H1 (cell line): ENCODE measurements at regions not wholly inside any gene's neighbourhood (a gene's known extent, or its start where the extent isn't known, plus 50 kb on each side); places are given as distances from the start of the nearest gene placed in this dataset.

Experiments
- CTCF ChIA-PET: fragments of 300-600 bp; sonication (Branson Sonifier 250); formaldehyde crosslinking; loops from one replicate; lab custom pipeline; 2021; ENCODE audit not compliant: partially characterized antibody; lab: Charles Lee
- POLR2A ChIA-PET: fragments of 300-600 bp; sonication (Branson Sonifier 250); formaldehyde crosslinking; loops from one replicate; lab custom pipeline; 2021; ENCODE audit warnings: inconsistent platforms; ENCODE audit not compliant: partially characterized antibody; lab: Charles Lee
- DNase-seq, 2 experiments: peaks; one replicate each; pipeline versions ENCODE4 v3.0.0 to v3.0.0-alpha.2; 2010 to 2022; ENCODE audit warnings: low spot score in 2 of 2, low read depth in 1 of 2, mixed read lengths in 1 of 2
- FAIRE-seq: peaks from 2 replicates; lab custom pipeline; 2011; peaks lifted over from hg19 to GRCh38; lab: Jason Lieb, UNC
- H2AFZ ChIP-seq: 2 replicates; pipeline ENCODE4 v1.8.1; 2012; ENCODE audit warnings: low read length, inconsistent platforms
- H2AK5ac ChIP-seq: 2 replicates; pipeline ENCODE4 v1.6.1; 2013; ENCODE audit warnings: low read depth, low read length
- H2BK120ac ChIP-seq: replicated peaks from 2 replicates; pipeline ENCODE3; 2013; ENCODE audit warnings: low read depth, low read length, inconsistent platforms
- H2BK12ac ChIP-seq: 2 replicates; pipeline ENCODE4 v1.6.1; 2013; ENCODE audit warnings: low read depth, low read length
- H2BK15ac ChIP-seq: 2 replicates; pipeline ENCODE4 v1.6.1; 2013; ENCODE audit warnings: low read length
- H2BK20ac ChIP-seq: 2 replicates; pipeline ENCODE4 v1.6.1; 2013; ENCODE audit warnings: low read length
- H2BK5ac ChIP-seq: 2 replicates; pipeline ENCODE4 v1.6.1; 2013; ENCODE audit warnings: low read depth, low read length
- H3K14ac ChIP-seq: 2 replicates; pipeline ENCODE4 v1.6.1; 2013; ENCODE audit warnings: inconsistent platforms; ENCODE audit not compliant: insufficient read length
- H3K18ac ChIP-seq: 2 replicates; pipeline ENCODE4 v1.6.1; 2013; ENCODE audit warnings: low read length; ENCODE audit errors: extremely low read depth
- H3K23ac ChIP-seq: 2 replicates; pipeline ENCODE4 v1.6.1; 2013; ENCODE audit warnings: inconsistent platforms; ENCODE audit not compliant: insufficient read length
- H3K23me2 ChIP-seq: 2 replicates; pipeline ENCODE4 v1.6.1; 2013; ENCODE audit warnings: low read depth, low read length
- H3K27ac ChIP-seq: 2 replicates; pipeline ENCODE4 v1.6.1; 2011; ENCODE audit warnings: low read depth, low read length, inconsistent platforms
- H3K27me3 ChIP-seq, 4 experiments: replicated peaks in 1 of 4; 1 replicate in 1 of 4; 2 replicates in 3 of 4; pipeline versions ENCODE4 v1.6.1 to v1.8.1; 2011 to 2013; ENCODE audit warnings: low read length in 3 of 4, mild to moderate bottlenecking in 3 of 4, inconsistent platforms in 2 of 4, mixed read lengths in 2 of 4, moderate library complexity in 1 of 4; ENCODE audit not compliant: control insufficient read depth in 3 of 4, insufficient read depth in 3 of 4; ENCODE audit errors: extremely low read depth in 1 of 4
- H3K36me3 ChIP-seq, 4 experiments: 2 replicates each; pipeline versions ENCODE4 v1.6.1 to v1.8.1; 2011 to 2013; ENCODE audit warnings: mild to moderate bottlenecking in 4 of 4, low read length in 3 of 4, moderate library complexity in 2 of 4, control low read depth in 1 of 4, inconsistent platforms in 1 of 4; ENCODE audit not compliant: insufficient read depth in 4 of 4, control insufficient read depth in 2 of 4
- H3K4ac ChIP-seq: replicated peaks from 2 replicates; pipeline ENCODE3; 2013; ENCODE audit warnings: low read length, low read depth, mixed read lengths, inconsistent platforms; ENCODE audit not compliant: insufficient read length
- H3K4me1 ChIP-seq, 4 experiments: replicated peaks in 1 of 4; 1 replicate in 1 of 4; 2 replicates in 3 of 4; pipeline versions ENCODE4 v1.6.1 to v1.8.1; 2011 to 2013; ENCODE audit warnings: low read length in 3 of 4, inconsistent platforms in 2 of 4, mixed read lengths in 1 of 4; ENCODE audit not compliant: insufficient read depth in 4 of 4, control insufficient read depth in 3 of 4
- H3K4me2 ChIP-seq, 2 experiments: 2 replicates each; pipeline versions ENCODE4 v1.6.1 to v1.8.1; 2011 to 2013; ENCODE audit warnings: low read depth in 2 of 2, low read length in 2 of 2, control low read depth in 1 of 2, inconsistent platforms in 1 of 2, mild to moderate bottlenecking in 1 of 2; ENCODE audit not compliant: insufficient read depth in 1 of 2
- H3K4me3 ChIP-seq, 4 experiments: fragments of 200-600, 300-600 bp in 1 of 4; sonication (generic), shearing (Covaris generic), sonication (Bioruptor Twin) in 1 of 4; 2 replicates each; pipeline versions ENCODE4 v1.5.1 to v1.8.1; 2011 to 2016; ENCODE audit warnings: low read length in 4 of 4, low read depth in 3 of 4, control low read depth in 2 of 4, inconsistent platforms in 2 of 4, mild to moderate bottlenecking in 2 of 4, mixed read lengths in 1 of 4, moderate library complexity in 1 of 4; ENCODE audit not compliant: insufficient read depth in 2 of 4; ENCODE audit errors: extremely low read depth in 1 of 4
- H3K56ac ChIP-seq: replicated peaks from 2 replicates; pipeline ENCODE3; 2013; ENCODE audit warnings: low read depth, mild to moderate bottlenecking, mixed read lengths, low read length, inconsistent platforms; ENCODE audit not compliant: insufficient read length
- H3K79me1 ChIP-seq: 2 replicates; pipeline ENCODE4 v1.6.1; 2013; ENCODE audit warnings: low read depth, low read length, control low read depth
- H3K79me2 ChIP-seq, 2 experiments: 2 replicates each; pipeline versions ENCODE4 v1.6.1 to v1.8.1; 2012 to 2013; ENCODE audit warnings: low read length in 2 of 2, mild to moderate bottlenecking in 2 of 2, inconsistent platforms in 1 of 2; ENCODE audit not compliant: insufficient read depth in 2 of 2, control insufficient read depth in 1 of 2
- H3K9ac ChIP-seq, 4 experiments: replicated peaks in 1 of 4; 1 replicate in 1 of 4; 2 replicates in 3 of 4; pipeline versions ENCODE4 v1.6.1 to v1.8.1; 2011 to 2013; ENCODE audit warnings: low read depth in 3 of 4, low read length in 3 of 4, control low read depth in 2 of 4, mild to moderate bottlenecking in 2 of 4, moderate library complexity in 2 of 4, inconsistent platforms in 1 of 4; ENCODE audit errors: extremely low read depth in 1 of 4
- H3K9me3 ChIP-seq, 2 experiments: 2 replicates each; pipeline versions ENCODE4 v1.6.1 to v1.8.1; 2012 to 2013; ENCODE audit warnings: mild to moderate bottlenecking in 2 of 2, moderate library complexity in 2 of 2, control low read depth in 1 of 2, inconsistent platforms in 1 of 2, low read depth in 1 of 2, low read length in 1 of 2, mixed read lengths in 1 of 2; ENCODE audit not compliant: insufficient read depth in 2 of 2
- H4K20me1 ChIP-seq, 2 experiments: replicated peaks in 1 of 2; 2 replicates each; pipeline versions ENCODE3 to v1.8.1; 2011 to 2013; ENCODE audit warnings: inconsistent platforms in 2 of 2, low read length in 2 of 2, mild to moderate bottlenecking in 1 of 2; ENCODE audit not compliant: insufficient read depth in 2 of 2, control insufficient read depth in 1 of 2
- H4K5ac ChIP-seq: 2 replicates; pipeline ENCODE4 v1.6.1; 2013; ENCODE audit warnings: low read length, low read depth, mixed read lengths, inconsistent platforms; ENCODE audit not compliant: insufficient read length
- H4K8ac ChIP-seq: 2 replicates; pipeline ENCODE4 v1.8.0; 2013; ENCODE audit warnings: mild to moderate bottlenecking, moderate library complexity, low read length, inconsistent platforms; ENCODE audit not compliant: insufficient read depth; ENCODE audit errors: extremely low read depth
- H4K91ac ChIP-seq: replicated peaks from 2 replicates; pipeline ENCODE3; 2013; ENCODE audit warnings: low read length, mixed read lengths, inconsistent platforms; ENCODE audit not compliant: insufficient read length
- CHD2 ChIP-seq: IDR thresholded peaks from 2 replicates; pipeline ENCODE4 v1.6.1; 2012; ENCODE audit warnings: low read length, improper control_type of control experiment
- SRF ChIP-seq: IDR thresholded peaks from 2 replicates; pipeline ENCODE4 v1.6.1; 2011; ENCODE audit warnings: mild to moderate bottlenecking, low read depth, low read length, moderate library complexity
- TEAD4 ChIP-seq: IDR thresholded peaks from 2 replicates; pipeline ENCODE4 v1.6.1; 2012; ENCODE audit warnings: low read depth, low read length, inconsistent platforms, mixed read lengths
- WGBS, 2 experiments: shearing (Covaris generic) in 1 of 2; methylation state at CpG; one replicate each; pipeline versions ENCODE4 v1.1.6 to v1.1.7; 2013 to 2015; ENCODE audit warnings: low lambda C conversion rate in 2 of 2, mixed read lengths in 2 of 2, inconsistent platforms in 1 of 2, low coverage in 1 of 2, missing lambda C conversion rate in 1 of 2; ENCODE audit not compliant: insufficient replicate concordance in 2 of 2, insufficient coverage in 1 of 2, insufficient read length in 1 of 2; ENCODE audit errors: extremely low coverage in 1 of 2, missing lambda C conversion rate in 1 of 2; 5-methylcytosine and 5-hydroxymethylcytosine counted together

GRCh38 chr13:111404746-111405145, 84.3 kb downstream of the TEX29 start:
- Histone ChIP-seq H3K4ac (no peak overlapping the region), H4K5ac (no peak overlapping the region), H3K79me1 (no peaks in the 10 kb centered on the region), H4K20me1 (no peaks in the 10 kb centered on the region), H3K4me2 (no peak overlapping the region), H4K8ac (no peak overlapping the region), H2BK20ac (no peak overlapping the region), H3K9ac (no peak overlapping the region), H3K36me3 (no peaks in the 10 kb centered on the region), H3K79me2 (no peaks in the 10 kb centered on the region), H2AK5ac (no peak overlapping the region), H3K14ac (no peak overlapping the region), H3K9me3 (no peaks in the 10 kb centered on the region), H2BK15ac (no peak overlapping the region), H2BK5ac (no peak overlapping the region), H3K23me2 (no peaks in the 10 kb centered on the region), H2BK120ac (no peak overlapping the region), H2BK12ac (no peak overlapping the region), H3K27ac (no peak overlapping the region), H4K91ac (no peak overlapping the region), H3K4me1 (no peaks in the 10 kb centered on the region; a peak in 1 of 7 replicates), H3K56ac (no peak overlapping the region), H3K4me3 (no peak overlapping the region), H3K27me3 (no peaks in the 10 kb centered on the region), H3K23ac (no peak overlapping the region), H3K18ac (no peak overlapping the region), H2AFZ (no peak overlapping the region)
- no peak for FAIRE-seq
- WGBS, 2 experiments, result 91% methylated on average over 10 of the region's 12 CpGs; no CpG with 5 or more reads in 1 of the 2 experiments
- POLR2A ChIA-PET, result no interaction called here
- no peak for TF ChIP-seq SRF
- TF ChIP-seq TEAD4, result no peak
- no peak for TF ChIP-seq CHD2
- CTCF ChIA-PET, result interaction anchor here (1.0 to 5.1 kb wide), 18 partner anchors 13 to 135 kb away, joined by 3 to 31 read pairs (median 5); no protein-coding TSS in a partner anchor
- DNase-seq, result no peak
